SK-N-SH (cell line): ENCODE measurements at regions not wholly inside any gene's neighbourhood (a gene's known extent, or its start where the extent isn't known, plus 50 kb on each side); places are given as distances from the start of the nearest gene placed in this dataset.

Source experiments
- CTCF ChIA-PET: fragments of 300-600, 350-600 bp; formaldehyde crosslinking; extraction: SDS; loops from one replicate; lab custom pipeline; 2021; lab: Yijun Ruan, JAX
- POLR2A ChIA-PET: fragments of 350-600 bp; sonication (Branson Sonifier 250); formaldehyde crosslinking; extraction: SDS; loops from one replicate; lab custom pipeline; 2020; ENCODE audit warnings: antibody characterized with exemption, inconsistent platforms; lab: Yijun Ruan, JAX
- DNase-seq: peaks from one replicate; pipeline ENCODE4 v3.0.0; 2012
- H2AFZ ChIP-seq: fragments of 200-600 bp; sonication (generic); 2 replicates; pipeline ENCODE4 v1.8.1; 2016; ENCODE audit warnings: antibody characterized with exemption, mild to moderate bottlenecking, low read depth
- H3F3A ChIP-seq: fragments of 200-600 bp; sonication (generic); replicated peaks from 2 replicates; pipeline ENCODE3; 2016; ENCODE audit warnings: antibody characterized with exemption, mild to moderate bottlenecking; ENCODE audit not compliant: insufficient read depth
- H3K27ac ChIP-seq, 2 experiments: fragments of 200-500 bp in 1 of 2; fragments of 200-600 bp in 1 of 2; sonication (Bioruptor generic) in 1 of 2; sonication (generic), shearing (Covaris generic) in 1 of 2; 2 replicates each; pipeline versions ENCODE4 v1.5.1 to v1.6.1; 2014 to 2016; ENCODE audit warnings: low read depth in 2 of 2, inconsistent platforms in 1 of 2, low read length in 1 of 2, mild to moderate bottlenecking in 1 of 2, mixed read lengths in 1 of 2
- H3K27me3 ChIP-seq: fragments of 200-600 bp; sonication (generic), shearing (Covaris generic); 2 replicates; pipeline ENCODE4 v1.6.1; 2016; ENCODE audit warnings: mixed run types; ENCODE audit not compliant: insufficient read depth
- H3K36me3 ChIP-seq, 2 experiments: fragments of 200-500 bp in 1 of 2; fragments of 200-600 bp in 1 of 2; sonication (Bioruptor generic) in 1 of 2; sonication (generic) in 1 of 2; replicated peaks in 1 of 2; 2 replicates each; pipeline versions ENCODE3 to v1.5.1; 2014 to 2016; ENCODE audit warnings: low read length in 1 of 2, mild to moderate bottlenecking in 1 of 2; ENCODE audit not compliant: insufficient read depth in 2 of 2, control insufficient read depth in 1 of 2
- H3K4me1 ChIP-seq, 2 experiments: fragments of 200-500 bp in 1 of 2; fragments of 200-600 bp in 1 of 2; sonication (Bioruptor generic) in 1 of 2; sonication (generic), shearing (Covaris generic) in 1 of 2; 2 replicates each; pipeline versions ENCODE4 v1.5.1 to v1.6.1; 2014 to 2016; ENCODE audit warnings: low read depth in 1 of 2, low read length in 1 of 2, mixed run types in 1 of 2; ENCODE audit not compliant: insufficient read depth in 2 of 2, control insufficient read depth in 1 of 2
- H3K4me2 ChIP-seq: fragments of 200-600 bp; sonication (generic), shearing (Covaris generic); 2 replicates; pipeline ENCODE4 v1.6.1; 2017; ENCODE audit warnings: mixed run types
- H3K4me3 ChIP-seq, 2 experiments: fragments of 200-500 bp in 1 of 2; fragments of 200-600 bp in 1 of 2; sonication (Bioruptor generic) in 1 of 2; sonication (generic), shearing (Covaris generic) in 1 of 2; 2 replicates each; pipeline versions ENCODE4 v1.5.1 to v1.8.1; 2014 to 2016; ENCODE audit warnings: low read depth in 2 of 2, inconsistent platforms in 1 of 2, low read length in 1 of 2, mild to moderate bottlenecking in 1 of 2, mixed read lengths in 1 of 2, moderate library complexity in 1 of 2
- H3K79me2 ChIP-seq: fragments of 200-600 bp; sonication (generic); 2 replicates; pipeline ENCODE4 v1.8.1; 2017; ENCODE audit warnings: mild to moderate bottlenecking; ENCODE audit not compliant: insufficient read depth
- H3K9ac ChIP-seq: fragments of 200-600 bp; sonication (generic); 2 replicates; pipeline ENCODE4 v1.6.1; 2017; ENCODE audit warnings: mixed run types
- H3K9me2 ChIP-seq: fragments of 200-600 bp; sonication (generic); 2 replicates; pipeline ENCODE4 v1.6.1; 2017; ENCODE audit warnings: mixed run types
- H3K9me3 ChIP-seq: fragments of 200-600 bp; sonication (generic); 2 replicates; pipeline ENCODE4 v1.6.1; 2017; ENCODE audit warnings: mixed run types, mild to moderate bottlenecking, moderate library complexity
- H4K20me1 ChIP-seq: fragments of 200-600 bp; sonication (generic); 2 replicates; pipeline ENCODE4 v1.6.1; 2017; ENCODE audit warnings: mild to moderate bottlenecking, mixed run types; ENCODE audit not compliant: insufficient read depth
- CHD2 ChIP-seq: fragments of 150-350 bp; IDR thresholded peaks from 2 replicates; pipeline ENCODE4 v1.6.1; 2018; ENCODE audit warnings: low read length; ENCODE audit not compliant: partially characterized antibody
- CTCF ChIP-seq: fragments of 200-600 bp; sonication (generic); IDR thresholded peaks from 2 replicates; pipeline ENCODE4 v1.6.1; 2017; ENCODE audit warnings: antibody characterized with exemption, mild to moderate bottlenecking, moderate library complexity
- ELF1 ChIP-seq: IDR thresholded peaks from 2 replicates; pipeline ENCODE4 v1.4.0; 2012
- EZH2phosphoT487 ChIP-seq: fragments of 200-600 bp; sonication (generic); IDR thresholded peaks from 2 replicates; pipeline ENCODE4 v1.6.1; 2017; ENCODE audit warnings: low read depth, mixed run types, mild to moderate bottlenecking, antibody characterized with exemption, moderate library complexity, borderline replicate concordance
- FOXM1 ChIP-seq: IDR thresholded peaks from 2 replicates; pipeline ENCODE4 v1.4.0; 2012; ENCODE audit warnings: low read depth, mild to moderate bottlenecking
- GABPA ChIP-seq: IDR thresholded peaks from 2 replicates; pipeline ENCODE4 v1.4.0; 2012; ENCODE audit warnings: low read depth, mild to moderate bottlenecking
- GATA2 ChIP-seq: sonication (generic); formaldehyde crosslinking; IDR thresholded peaks from 2 replicates; pipeline ENCODE4 v1.5.0; 2020; ENCODE audit warnings: mild to moderate bottlenecking, missing genetic modification reagents
- JUND ChIP-seq: IDR thresholded peaks from 2 replicates; pipeline ENCODE4 v1.4.0; 2012
- MEF2A ChIP-seq: IDR thresholded peaks from 2 replicates; pipeline ENCODE4 v1.4.0; 2012; ENCODE audit warnings: low read depth, borderline replicate concordance
- MXI1 ChIP-seq: IDR thresholded peaks from 2 replicates; pipeline ENCODE4 v1.6.1; 2012; ENCODE audit warnings: mild to moderate bottlenecking, low read depth, low read length, improper control_type of control experiment
- NFIC ChIP-seq: IDR thresholded peaks from 2 replicates; pipeline ENCODE4 v1.4.0; 2012; ENCODE audit warnings: borderline replicate concordance
- NRF1 ChIP-seq: IDR thresholded peaks from 2 replicates; pipeline ENCODE4 v1.6.1; 2012; ENCODE audit warnings: low read depth, mild to moderate bottlenecking, low read length
- RAD21 ChIP-seq: IDR thresholded peaks from 2 replicates; pipeline ENCODE4 v1.6.1; 2012; ENCODE audit warnings: mild to moderate bottlenecking, low read length
- RXRA ChIP-seq: IDR thresholded peaks from 2 replicates; pipeline ENCODE4 v1.4.0; 2012; ENCODE audit warnings: low read depth, mild to moderate bottlenecking, borderline replicate concordance
- SMC3 ChIP-seq: IDR thresholded peaks from 2 replicates; pipeline ENCODE4 v1.6.1; 2012; ENCODE audit warnings: low read depth, low read length, improper control_type of control experiment
- TAF1 ChIP-seq: IDR thresholded peaks from 2 replicates; pipeline ENCODE4 v1.6.1; 2012; ENCODE audit warnings: low read depth, mild to moderate bottlenecking, low read length, moderate library complexity, borderline replicate concordance
- YY1 ChIP-seq: IDR thresholded peaks from 2 replicates; pipeline ENCODE4 v1.4.0; 2012; ENCODE audit warnings: low read depth, mild to moderate bottlenecking
- WGBS: methylation state at CpG from one replicate; pipeline ENCODE4 v1.1.6; 2017; ENCODE audit warnings: low lambda C conversion rate; 5-methylcytosine and 5-hydroxymethylcytosine counted together
- TF ChIP-seq, protein P1 (sequence below): IDR thresholded peaks from 2 replicates; pipeline ENCODE4 v1.4.0; 2012; ENCODE audit warnings: low read depth, borderline replicate concordance
- TF ChIP-seq, protein P2 (sequence below): IDR thresholded peaks from 2 replicates; pipeline ENCODE4 v1.4.0; 2012; ENCODE audit warnings: low read depth

DNA sequence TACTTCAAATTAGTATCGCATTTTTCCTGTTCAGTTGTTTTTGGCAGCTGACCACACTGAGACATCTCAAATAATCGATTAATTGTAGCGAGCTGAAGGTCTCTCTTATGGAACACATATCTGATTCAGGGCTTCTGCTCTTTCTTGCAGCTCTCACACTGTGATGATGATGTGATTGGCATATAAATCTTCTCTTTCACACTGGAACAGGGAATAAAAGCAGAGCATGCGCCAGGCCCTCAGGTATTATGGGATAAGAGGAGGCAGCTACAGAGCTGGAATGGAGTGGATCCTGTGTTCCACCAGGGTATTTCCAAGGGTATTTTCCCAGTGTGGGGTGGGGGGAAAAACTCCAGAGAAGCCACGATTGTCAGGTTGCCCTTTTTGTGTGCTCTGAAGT lies 265.4 kb upstream of the CASK start:
- Histone ChIP-seq H3K9ac (no peak overlapping the region), H3K27me3 (no peaks in the 10 kb centered on the region), H2AFZ (no peak overlapping the region), H3F3A (no peaks in the 10 kb centered on the region), H3K36me3 (no peaks in the 10 kb centered on the region), H3K4me3 (no peak overlapping the region), H3K79me2 (no peaks in the 10 kb centered on the region), H4K20me1 (no peaks in the 10 kb centered on the region), H3K4me1 (no peaks in the 10 kb centered on the region), H3K9me2 (no peaks in the 10 kb centered on the region), H3K27ac (no peak overlapping the region), H3K9me3 (no peaks in the 10 kb centered on the region), H3K4me2 (no peak overlapping the region)
- TF ChIP-seq TAF1 (no peak), NFIC (no peak), MEF2A (no peak), YY1 (no peak), ELF1 (no peak), EZH2phosphoT487 (no peak), CTCF (no peak), FOXM1 (no peak), CHD2 (no peak), RXRA (no peak), SMC3 (no peak), NRF1 (no peak), RAD21 (no peak), MXI1 (no peak), GABPA (no peak)
- TF ChIP-seq, protein P1, sequence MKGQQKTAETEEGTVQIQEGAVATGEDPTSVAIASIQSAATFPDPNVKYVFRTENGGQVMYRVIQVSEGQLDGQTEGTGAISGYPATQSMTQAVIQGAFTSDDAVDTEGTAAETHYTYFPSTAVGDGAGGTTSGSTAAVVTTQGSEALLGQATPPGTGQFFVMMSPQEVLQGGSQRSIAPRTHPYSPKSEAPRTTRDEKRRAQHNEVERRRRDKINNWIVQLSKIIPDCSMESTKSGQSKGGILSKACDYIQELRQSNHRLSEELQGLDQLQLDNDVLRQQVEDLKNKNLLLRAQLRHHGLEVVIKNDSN: no peak
- TF ChIP-seq, protein P2, sequence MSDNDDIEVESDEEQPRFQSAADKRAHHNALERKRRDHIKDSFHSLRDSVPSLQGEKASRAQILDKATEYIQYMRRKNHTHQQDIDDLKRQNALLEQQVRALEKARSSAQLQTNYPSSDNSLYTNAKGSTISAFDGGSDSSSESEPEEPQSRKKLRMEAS: no peak
- ChIA-PET CTCF (no interaction called here), POLR2A (no interaction called here)
- WGBS: 31% methylated on average over 5 of the region's 5 CpGs
- no peak for DNase-seq

GRCh38 chrX:42176789-42177188 lies 253.4 kb upstream of the CASK start:
- Histone ChIP-seq H4K20me1 (no peaks in the 10 kb centered on the region), H3K27me3 (no peaks in the 10 kb centered on the region; the same call in 1 of the 2 replicates), H3K9ac (no peak overlapping the region), H3K36me3 (no peaks in the 10 kb centered on the region), H3K79me2 (no peaks in the 10 kb centered on the region), H3K4me2 (no peak overlapping the region), H3K4me1 (no peaks in the 10 kb centered on the region), H3K27ac (no peak overlapping the region), H3K4me3 (no peak overlapping the region), H2AFZ (no peak overlapping the region), H3K9me3 (no peaks in the 10 kb centered on the region), H3F3A (no peaks in the 10 kb centered on the region), H3K9me2 (no peaks in the 10 kb centered on the region)
- no peak for TF ChIP-seq YY1
- no peak for TF ChIP-seq JUND
- TF ChIP-seq GATA2 (CRISPR knock-in tag): no peak
- POLR2A ChIA-PET: no interaction called here
- DNase-seq: no peak
- CTCF ChIA-PET: no interaction called here
- 0% methylated on average over 5 of the region's 6 CpGs for WGBS
